Neural progenitor cell (in vitro differentiated cells): ENCODE measurements at regions not wholly inside any gene's neighbourhood (a gene's known extent, or its start where the extent isn't known, plus 50 kb on each side); places are given as distances from the start of the nearest gene placed in this dataset.

Experiments used
- DNase-seq: peaks from one replicate; pipeline ENCODE4 v3.0.0-alpha.2; 2016; ENCODE audit warnings: low spot score
- H2AFZ ChIP-seq: fragments of 200-600 bp; sonication (generic); replicated peaks from 2 replicates; pipeline ENCODE4 v1.6.1; 2016; ENCODE audit warnings: antibody characterized with exemption
- H3F3A ChIP-seq: fragments of 200-600 bp; sonication (generic); 2 replicates; pipeline ENCODE4 v1.6.1; 2016; ENCODE audit warnings: antibody characterized with exemption, low read depth
- H3K27ac ChIP-seq: fragments of 200-600 bp; sonication (generic); 2 replicates; pipeline ENCODE4 v1.5.1; 2016; ENCODE audit warnings: mild to moderate bottlenecking
- H3K27me3 ChIP-seq: fragments of 200-600 bp; sonication (generic); 2 replicates; pipeline ENCODE4 v1.6.1; 2016; ENCODE audit warnings: mild to moderate bottlenecking, moderate library complexity
- H3K36me3 ChIP-seq: fragments of 200-600 bp; sonication (generic); 2 replicates; pipeline ENCODE4 v1.5.1; 2016
- H3K4me1 ChIP-seq: fragments of 200-600 bp; sonication (generic); 2 replicates; pipeline ENCODE4 v1.6.1; 2016; ENCODE audit warnings: mixed run types
- H3K4me2 ChIP-seq: fragments of 200-600 bp; sonication (generic); 2 replicates; pipeline ENCODE4 v1.6.1; 2016
- H3K4me3 ChIP-seq: fragments of 200-600 bp; sonication (generic); 2 replicates; pipeline ENCODE4 v1.5.1; 2016
- H3K79me2 ChIP-seq: fragments of 200-600 bp; sonication (generic); 2 replicates; pipeline ENCODE4 v1.6.1; 2016; ENCODE audit warnings: low read depth
- H3K9ac ChIP-seq: fragments of 200-600 bp; sonication (generic); 2 replicates; pipeline ENCODE4 v1.6.1; 2016
- H3K9me3 ChIP-seq: fragments of 200-600 bp; sonication (generic); 2 replicates; pipeline ENCODE4 v1.5.1; 2016; ENCODE audit warnings: low read depth
- H4K20me1 ChIP-seq: fragments of 200-600 bp; sonication (generic); 2 replicates; pipeline ENCODE4 v1.6.1; 2016; ENCODE audit warnings: low read depth
- H3K27ac Mint-ChIP-seq: 3 replicates; pipeline ENCODE4 v1.8.0; 2021; ENCODE audit warnings: mixed read lengths
- H3K27me3 Mint-ChIP-seq: 2 replicates; pipeline ENCODE4 v1.8.0; 2022; ENCODE audit warnings: low read depth, mild to moderate bottlenecking, inconsistent platforms, moderate library complexity, mixed read lengths; ENCODE audit not compliant: insufficient read depth
- H3K36me3 Mint-ChIP-seq: 3 replicates; pipeline ENCODE4 v1.8.0; 2021; ENCODE audit warnings: mixed read lengths
- H3K4me1 Mint-ChIP-seq: 3 replicates; pipeline ENCODE4 v1.8.0; 2021; ENCODE audit warnings: mixed read lengths
- H3K4me3 Mint-ChIP-seq: 3 replicates; pipeline ENCODE4 v1.8.0; 2021; ENCODE audit warnings: mild to moderate bottlenecking, moderate library complexity, mixed read lengths
- H3K9me3 Mint-ChIP-seq: 3 replicates; pipeline ENCODE4 v1.8.0; 2020; ENCODE audit warnings: mixed read lengths
- EZH2 ChIP-seq: fragments of 200-600 bp; sonication (generic); IDR thresholded peaks from 2 replicates; pipeline ENCODE4 v1.6.1; 2017; ENCODE audit warnings: antibody characterized with exemption, mild to moderate bottlenecking, moderate library complexity
- EZH2phosphoT487 ChIP-seq: fragments of 200-600 bp; sonication (generic); IDR thresholded peaks from 2 replicates; pipeline ENCODE4 v1.6.1; 2017; ENCODE audit warnings: antibody characterized with exemption
- TF ChIP-seq, protein P1 (sequence below): fragments of 200-600 bp; sonication (generic); IDR thresholded peaks from 2 replicates; pipeline ENCODE4 v1.5.1; 2017; ENCODE audit warnings: antibody characterized with exemption, mild to moderate bottlenecking

DNA sequence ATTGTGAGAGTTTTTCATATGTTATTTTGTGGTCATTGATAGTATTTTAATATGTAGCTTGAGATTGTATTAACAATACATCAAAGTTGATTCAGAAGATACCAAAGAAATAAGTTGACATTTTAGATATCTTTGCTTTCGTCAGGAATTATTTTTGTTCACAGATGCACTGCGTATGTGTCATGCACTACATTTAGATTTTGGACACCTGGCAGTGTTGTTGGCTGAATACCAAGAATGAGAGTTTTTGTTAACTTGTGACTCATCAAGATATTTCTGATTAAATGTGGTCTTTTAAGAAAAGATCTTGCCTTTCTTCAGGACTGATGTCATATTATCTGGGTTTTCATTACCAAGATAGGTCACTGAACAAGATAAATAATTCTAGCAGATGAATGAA, 633.4 kb downstream of the CENPC start:
- H3K27ac Mint-ChIP-seq, result no peak overlapping the region
- H4K20me1 ChIP-seq, result no peaks in the 10 kb centered on the region
- no peaks in the 10 kb centered on the region for H3K36me3 ChIP-seq
- TF ChIP-seq EZH2phosphoT487 (no peak), EZH2 (no peak)
- TF ChIP-seq, protein P1, sequence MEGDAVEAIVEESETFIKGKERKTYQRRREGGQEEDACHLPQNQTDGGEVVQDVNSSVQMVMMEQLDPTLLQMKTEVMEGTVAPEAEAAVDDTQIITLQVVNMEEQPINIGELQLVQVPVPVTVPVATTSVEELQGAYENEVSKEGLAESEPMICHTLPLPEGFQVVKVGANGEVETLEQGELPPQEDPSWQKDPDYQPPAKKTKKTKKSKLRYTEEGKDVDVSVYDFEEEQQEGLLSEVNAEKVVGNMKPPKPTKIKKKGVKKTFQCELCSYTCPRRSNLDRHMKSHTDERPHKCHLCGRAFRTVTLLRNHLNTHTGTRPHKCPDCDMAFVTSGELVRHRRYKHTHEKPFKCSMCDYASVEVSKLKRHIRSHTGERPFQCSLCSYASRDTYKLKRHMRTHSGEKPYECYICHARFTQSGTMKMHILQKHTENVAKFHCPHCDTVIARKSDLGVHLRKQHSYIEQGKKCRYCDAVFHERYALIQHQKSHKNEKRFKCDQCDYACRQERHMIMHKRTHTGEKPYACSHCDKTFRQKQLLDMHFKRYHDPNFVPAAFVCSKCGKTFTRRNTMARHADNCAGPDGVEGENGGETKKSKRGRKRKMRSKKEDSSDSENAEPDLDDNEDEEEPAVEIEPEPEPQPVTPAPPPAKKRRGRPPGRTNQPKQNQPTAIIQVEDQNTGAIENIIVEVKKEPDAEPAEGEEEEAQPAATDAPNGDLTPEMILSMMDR, result no peak
- no peaks in the 10 kb centered on the region for H3F3A ChIP-seq
- no peak overlapping the region for H3K27ac ChIP-seq
- H2AFZ ChIP-seq, result no peak overlapping the region
- no peak overlapping the region for H3K4me2 ChIP-seq
- no peaks in the 10 kb centered on the region for H3K9me3 Mint-ChIP-seq
- no peaks in the 10 kb centered on the region for H3K36me3 Mint-ChIP-seq
- no peak for DNase-seq
- no peaks in the 10 kb centered on the region for H3K27me3 ChIP-seq
- no peak overlapping the region for H3K4me3 ChIP-seq
- H3K79me2 ChIP-seq, result no peaks in the 10 kb centered on the region
- H3K9me3 ChIP-seq, result no peaks in the 10 kb centered on the region
- no peaks in the 10 kb centered on the region for H3K4me1 Mint-ChIP-seq
- no peak overlapping the region for H3K9ac ChIP-seq
- no peak overlapping the region for H3K4me3 Mint-ChIP-seq
- no peaks in the 10 kb centered on the region for H3K4me1 ChIP-seq
- no peaks in the 10 kb centered on the region for H3K27me3 Mint-ChIP-seq

DNA sequence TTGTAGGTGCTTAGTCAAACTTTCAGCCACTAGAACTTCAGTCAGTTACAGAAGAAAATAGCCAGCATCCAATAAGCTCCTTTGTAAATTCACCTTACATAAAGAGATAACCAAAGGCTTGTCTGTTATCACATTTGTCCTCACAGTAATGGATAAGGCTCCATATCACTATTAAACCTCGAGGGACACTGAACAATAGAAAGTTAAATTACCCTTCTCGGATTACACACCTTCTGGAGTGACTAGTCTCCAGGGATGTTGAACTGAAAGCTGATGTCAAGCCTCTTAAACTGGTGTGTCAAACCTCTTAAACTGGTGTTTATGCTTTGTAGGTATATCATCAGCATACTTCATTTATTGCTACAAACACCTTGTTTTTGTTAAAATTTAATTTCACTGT, 639.0 kb downstream of the CENPC start:
- no peak overlapping the region for H3K4me2 ChIP-seq
- H3K9ac ChIP-seq, result no peak overlapping the region
- H2AFZ ChIP-seq, result no peak overlapping the region
- Mint-ChIP-seq H3K27me3 (no peaks in the 10 kb centered on the region), H3K27ac (no peak overlapping the region), H3K4me3 (no peak overlapping the region), H3K4me1 (no peaks in the 10 kb centered on the region), H3K36me3 (no peaks in the 10 kb centered on the region), H3K9me3 (no peaks in the 10 kb centered on the region)
- H3K36me3 ChIP-seq, result no peaks in the 10 kb centered on the region
- DNase-seq, result peak; percentile 40
- H3K4me3 ChIP-seq, result no peak overlapping the region
- no peaks in the 10 kb centered on the region for H3K9me3 ChIP-seq
- H3K27me3 ChIP-seq, result no peaks in the 10 kb centered on the region
- H3F3A ChIP-seq, result no peaks in the 10 kb centered on the region
- TF ChIP-seq EZH2phosphoT487, result no peak
- TF ChIP-seq, protein P1, result no peak
- no peak for TF ChIP-seq EZH2
- no peaks in the 10 kb centered on the region for H3K79me2 ChIP-seq
- no peak overlapping the region for H3K27ac ChIP-seq
- no peaks in the 10 kb centered on the region for H3K4me1 ChIP-seq
- H4K20me1 ChIP-seq, result no peaks in the 10 kb centered on the region

DNA sequence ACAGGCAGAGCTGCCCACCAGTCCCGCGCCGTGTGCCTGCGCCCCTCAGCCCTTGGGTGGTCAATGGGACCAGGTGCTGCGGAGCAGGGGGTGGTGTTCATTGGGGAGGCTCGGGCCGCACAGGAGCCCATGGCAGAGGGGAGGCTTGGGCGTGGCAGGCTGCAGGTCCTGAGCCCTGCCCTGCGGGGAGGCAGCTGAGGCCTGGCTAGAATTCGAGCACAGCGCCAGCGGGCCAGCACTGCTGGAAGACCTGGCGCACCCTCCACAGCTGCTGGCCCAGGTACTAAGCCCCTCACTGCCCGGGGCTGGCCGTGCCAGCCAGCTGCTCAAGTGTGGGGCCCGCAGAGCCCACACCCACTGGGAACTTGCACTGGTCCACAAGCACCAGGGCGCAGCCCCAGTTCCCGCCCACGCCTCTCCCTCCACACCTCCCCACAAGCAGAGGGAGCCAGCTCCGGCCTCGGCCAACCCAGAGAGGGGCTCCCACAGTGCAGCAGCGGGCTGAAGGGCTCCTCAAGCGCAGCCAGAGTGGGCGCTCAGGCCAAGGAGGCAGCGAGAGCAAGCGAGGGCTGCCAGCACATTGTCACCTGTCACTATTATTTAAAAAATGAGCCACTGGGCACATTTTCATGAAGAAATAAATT, 645.8 kb downstream of the CENPC start:
- DNase-seq, result no peak
- Histone ChIP-seq H4K20me1 (no peaks in the 10 kb centered on the region), H3K27ac (no peak overlapping the region), H3K4me1 (no peaks in the 10 kb centered on the region), H2AFZ (no peak overlapping the region), H3K4me2 (no peak overlapping the region), H3K9ac (no peak overlapping the region), H3K9me3 (no peaks in the 10 kb centered on the region), H3K27me3 (no peaks in the 10 kb centered on the region), H3K36me3 (no peaks in the 10 kb centered on the region), H3K79me2 (no peaks in the 10 kb centered on the region), H3K4me3 (no peak overlapping the region), H3F3A (no peaks in the 10 kb centered on the region)
- Mint-ChIP-seq H3K9me3 (no peaks in the 10 kb centered on the region), H3K4me3 (no peak overlapping the region), H3K27me3 (no peaks in the 10 kb centered on the region), H3K27ac (no peak overlapping the region), H3K4me1 (no peaks in the 10 kb centered on the region), H3K36me3 (no peaks in the 10 kb centered on the region)
- TF ChIP-seq, protein P1, result no peak
- TF ChIP-seq EZH2phosphoT487 (no peak), EZH2 (no peak)
